ENCODE measurements at regions not wholly inside any gene's neighbourhood (a gene's known extent, or its start where the extent isn't known, plus 50 kb on each side); places are given as distances from the start of the nearest gene placed in this dataset.

DNA sequence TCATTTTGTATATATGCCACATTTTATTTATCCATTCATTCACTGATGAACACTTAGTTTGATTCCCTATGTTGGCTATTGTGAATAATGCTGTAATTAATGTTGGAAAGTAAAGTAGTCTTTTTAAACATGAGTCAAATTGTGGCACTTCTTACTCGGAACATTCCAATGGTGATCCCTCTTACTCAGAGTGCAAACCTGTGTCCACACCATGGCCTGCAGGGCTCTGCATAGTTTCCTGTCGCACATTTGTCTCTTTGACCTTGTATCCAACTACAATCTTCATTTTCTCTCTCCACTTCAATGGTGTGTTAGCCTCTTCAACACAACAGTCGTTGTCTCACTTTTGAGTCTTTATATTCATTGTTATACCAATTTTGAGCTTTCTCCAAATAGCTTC lies 98.1 kb upstream of the PAPPA start:
- H3K27ac ChIP-seq, result no peak overlapping the region
- H3K4me3 ChIP-seq, result no peak overlapping the region

- no peak overlapping the region for H3K4me3 ChIP-seq
- H3K27ac ChIP-seq, result no peak overlapping the region
Observed at GRCh38 chr9:116057371-116057770, 96.2 kb upstream of the PAPPA start.

DNA sequence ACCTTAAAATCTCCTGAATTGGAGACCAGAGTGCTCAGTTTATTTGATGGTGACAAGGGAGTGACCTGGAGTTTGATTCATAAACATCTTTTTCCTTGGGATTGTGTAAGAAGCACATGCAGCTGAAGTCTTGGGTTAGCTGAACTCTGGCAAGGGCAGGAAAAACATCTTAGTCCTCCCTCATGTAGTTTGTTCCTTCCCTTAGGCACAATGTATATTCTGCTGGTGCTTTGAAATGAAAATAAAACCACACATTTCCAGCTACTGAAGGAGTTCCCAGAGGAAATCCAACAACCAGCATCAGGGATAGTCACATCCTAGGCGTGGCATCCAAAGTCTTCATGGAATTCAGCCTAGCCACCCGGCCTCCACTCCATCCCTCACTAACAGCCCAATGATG lies 95.2 kb upstream of the PAPPA start:
- Histone ChIP-seq H3K4me3 (no peak overlapping the region), H3K27ac (no peak overlapping the region)

GRCh38 chr9:116059466-116059865 lies 94.1 kb upstream of the PAPPA start:
- H3K4me3 ChIP-seq, result no peak overlapping the region

GRCh38 chr9:116060631-116061030 lies 93.0 kb upstream of the PAPPA start:
- Histone ChIP-seq H3K4me3 (no peak overlapping the region), H3K27ac (no peak overlapping the region)

More at GRCh38 chr9:116059466-116059865, 94.1 kb upstream of the PAPPA start:
- H3K27ac ChIP-seq, result no peak overlapping the region

- Histone ChIP-seq H3K27ac (no peak overlapping the region), H3K4me3 (no peak overlapping the region)
Observed at GRCh38 chr9:116061546-116062205, 91.9 kb upstream of the PAPPA start.

- Histone ChIP-seq H3K27ac (no peak overlapping the region), H3K4me3 (no peak overlapping the region)
Observed at GRCh38 chr9:116062206-116062550, 91.4 kb upstream of the PAPPA start.

GRCh38 chr9:116064970-116065369 lies 88.6 kb upstream of the PAPPA start:
- H3K27ac ChIP-seq, result no peak overlapping the region
- H3K4me3 ChIP-seq, result no peak overlapping the region

DNA sequence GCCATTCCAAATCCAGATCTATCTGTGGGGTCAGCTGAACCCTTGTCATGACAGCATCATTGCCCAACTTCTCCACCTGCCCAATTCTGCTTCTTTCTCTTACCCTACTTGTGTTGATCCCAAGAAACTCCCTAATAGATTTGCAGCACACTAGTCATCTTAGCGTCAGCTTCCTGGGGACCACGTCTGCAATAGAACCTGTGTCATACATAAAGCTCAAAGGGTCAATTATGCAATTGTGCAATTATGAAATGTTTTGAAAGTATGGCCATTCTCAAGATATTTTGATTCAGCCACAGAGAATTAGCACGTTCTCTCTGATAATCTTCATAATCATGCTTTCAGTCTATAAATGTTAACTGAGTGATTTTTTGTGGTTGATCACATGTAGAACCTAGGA lies 87.4 kb upstream of the PAPPA start:
- no peak overlapping the region for H3K4me3 ChIP-seq
- no peak overlapping the region for H3K27ac ChIP-seq

DNA sequence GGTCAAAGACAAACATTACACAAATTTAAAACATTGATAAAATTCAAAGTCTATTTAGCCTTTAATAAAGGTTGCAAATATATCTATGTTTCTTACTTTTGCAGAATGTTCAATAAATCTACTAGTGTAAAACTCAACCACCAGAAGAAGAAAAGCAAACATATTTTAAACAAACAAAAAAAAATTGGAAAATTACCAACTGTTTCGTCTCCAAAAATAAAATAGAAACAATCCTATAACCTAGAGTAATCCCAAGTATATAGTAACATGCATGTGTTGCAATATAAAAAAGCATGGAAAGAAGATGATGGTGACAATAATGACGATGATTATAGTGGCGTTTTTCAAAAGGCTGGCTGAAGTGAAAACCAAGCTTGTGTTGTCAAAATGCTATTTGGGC lies 86.0 kb upstream of the PAPPA start:
- Histone ChIP-seq H3K4me3 (no peak overlapping the region), H3K27ac (no peak overlapping the region)

DNA sequence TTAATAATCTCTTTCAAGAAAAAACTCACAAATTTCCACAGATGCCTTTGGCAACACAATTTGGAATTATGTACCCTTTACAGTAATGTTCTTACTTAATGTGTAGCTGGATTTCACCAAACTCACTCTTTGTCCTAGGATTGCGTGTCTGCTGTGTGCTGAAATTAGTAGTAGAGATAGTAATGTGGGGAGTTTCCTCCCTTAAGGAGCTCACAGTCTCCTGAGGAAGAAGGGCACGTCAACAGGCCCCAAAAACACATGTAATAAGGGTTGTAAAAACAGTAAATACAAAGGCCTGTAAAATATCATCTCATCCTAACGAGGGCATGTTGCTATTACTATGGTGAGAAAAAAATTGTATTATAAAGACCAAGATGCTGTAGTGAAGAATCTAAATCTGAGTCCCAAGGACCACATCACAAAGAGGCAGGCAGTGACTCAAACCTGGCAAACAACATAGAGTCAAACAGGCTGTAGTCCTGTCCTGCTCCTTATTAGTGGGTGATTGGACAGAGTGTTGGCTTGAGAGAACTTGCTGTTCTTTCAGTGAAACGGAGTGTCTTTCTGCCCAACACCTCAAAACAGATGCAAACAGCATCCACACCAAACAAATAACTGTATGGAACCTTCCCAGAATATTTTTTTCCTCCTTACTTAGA lies 83.2 kb upstream of the PAPPA start:
- Histone ChIP-seq H3K4me3 (no peak overlapping the region), H3K27ac (peak overlapping the region in 1 of 21 experiments; percentile 20)

DNA sequence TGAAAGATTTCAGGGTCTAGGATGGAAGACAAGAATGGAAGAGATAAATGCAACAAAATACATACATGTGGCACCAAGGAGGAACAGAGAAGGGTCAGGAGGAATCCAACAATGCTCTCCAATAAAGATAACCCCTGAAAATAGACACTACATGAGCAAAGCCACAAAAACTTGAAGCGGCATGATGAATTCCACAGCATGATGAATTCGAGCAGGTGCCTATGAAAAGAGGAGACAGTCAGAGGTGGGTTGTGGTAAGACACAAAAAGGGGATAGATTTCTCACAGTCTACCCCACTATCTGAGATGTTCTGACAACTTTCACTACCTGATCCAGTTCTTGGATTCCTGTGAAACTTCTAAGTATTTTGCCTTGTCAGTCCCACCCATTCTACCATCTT lies 81.5 kb upstream of the PAPPA start:
- H3K4me3 ChIP-seq, result no peak overlapping the region
- no peak overlapping the region for H3K27ac ChIP-seq

GRCh38 chr9:116073826-116074225 lies 79.8 kb upstream of the PAPPA start:
- peak overlapping the region in 1 of 21 experiments; percentile 37 for H3K27ac ChIP-seq
- no peak overlapping the region for H3K4me3 ChIP-seq

DNA sequence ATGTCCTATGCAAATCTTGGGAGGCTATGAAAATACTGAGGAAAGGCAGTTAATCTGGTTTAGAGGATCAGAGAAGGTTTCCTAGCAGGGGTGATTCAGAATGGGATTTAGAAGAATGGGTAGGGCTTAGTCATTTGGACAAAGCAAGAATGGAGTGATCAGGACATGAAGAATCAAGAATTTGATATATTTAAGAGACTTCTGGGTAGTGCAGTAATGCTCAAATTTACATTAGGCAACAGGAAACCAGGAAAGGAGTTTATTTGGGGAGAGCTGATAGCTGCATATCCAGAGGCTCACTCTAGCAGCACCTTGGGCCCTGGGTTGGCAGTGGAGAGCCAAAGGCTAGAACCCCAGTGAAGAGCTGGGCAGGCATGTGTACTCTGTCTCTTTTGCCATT lies 78.9 kb upstream of the PAPPA start:
- H3K27ac ChIP-seq, result peak overlapping the region in 1 of 21 experiments; percentile 37

GRCh38 chr9:116075191-116075590 lies 78.4 kb upstream of the PAPPA start:
- no peak overlapping the region for H3K4me3 ChIP-seq
- H3K27ac ChIP-seq, result no peak overlapping the region

More for the DNA sequence above, 78.9 kb upstream of the PAPPA start:
- H3K4me3 ChIP-seq, result no peak overlapping the region

GRCh38 chr9:116078640-116079039 lies 75.0 kb upstream of the PAPPA start:
- Histone ChIP-seq H3K27ac (peak overlapping the region in 1 of 21 experiments; percentile 33), H3K4me3 (no peak overlapping the region)

DNA sequence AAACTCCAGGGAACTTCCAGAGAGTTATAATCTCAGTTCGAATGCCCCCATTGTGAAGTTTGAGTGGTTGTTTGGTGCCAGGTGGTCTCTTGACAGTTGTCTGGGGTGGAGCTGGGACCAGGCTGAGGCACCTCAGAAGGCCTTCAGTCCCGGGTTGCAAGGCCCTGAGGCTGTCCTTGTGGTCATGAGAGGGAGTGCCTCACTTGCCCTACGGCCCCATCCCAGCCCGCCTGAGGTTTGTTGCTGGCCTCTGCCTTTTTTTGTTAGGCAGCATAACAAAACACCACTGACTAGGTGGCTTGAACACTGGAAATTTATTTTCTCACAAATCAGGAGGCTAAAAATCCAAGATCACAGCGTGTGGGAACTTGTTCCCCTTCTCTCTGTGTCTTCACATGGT lies 73.0 kb upstream of the PAPPA start:
- H3K27ac ChIP-seq, result no peak overlapping the region
- H3K4me3 ChIP-seq, result no peak overlapping the region

DNA sequence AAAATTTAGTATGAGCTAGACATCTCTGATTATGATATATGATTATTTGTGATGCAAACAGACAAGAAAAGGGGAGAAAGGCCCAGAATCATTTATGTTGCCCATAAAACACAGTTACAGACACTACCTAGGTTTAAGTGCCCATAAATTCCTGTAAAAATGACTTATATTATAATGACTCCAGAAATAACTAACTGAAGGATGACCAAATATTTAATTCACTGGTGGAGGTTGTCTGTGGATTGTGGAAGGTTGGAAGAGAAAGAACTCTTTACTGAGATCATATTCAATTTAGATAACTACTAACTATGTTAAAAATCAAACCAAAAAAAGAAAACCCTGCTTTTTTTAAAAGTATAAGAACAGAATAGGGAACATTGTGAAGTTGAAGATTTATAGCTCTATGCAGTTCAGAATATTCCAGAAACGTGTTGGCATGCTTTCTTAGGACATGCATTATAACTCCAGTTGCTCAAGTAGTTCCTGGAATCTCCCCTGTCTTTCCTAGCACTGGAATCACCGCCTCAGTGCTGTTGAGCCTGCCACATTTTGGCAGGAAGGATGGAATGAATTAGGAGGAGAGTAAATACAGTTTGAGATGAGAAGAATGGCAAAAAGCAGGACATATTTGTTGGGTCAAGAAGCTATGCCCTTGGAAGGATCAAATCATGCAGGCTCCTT lies 72.0 kb upstream of the PAPPA start:
- H3K4me3 ChIP-seq, result no peak overlapping the region
- peak overlapping the region in 2 of 21 experiments; percentile 7 to 49 for H3K27ac ChIP-seq

GRCh38 chr9:116083837-116084236 lies 69.8 kb upstream of the PAPPA start:
- H3K4me3 ChIP-seq, result no peak overlapping the region
- no peak overlapping the region for H3K27ac ChIP-seq

GRCh38 chr9:116084497-116084896 lies 69.1 kb upstream of the PAPPA start:
- Histone ChIP-seq H3K4me3 (no peak overlapping the region), H3K27ac (no peak overlapping the region)

GRCh38 chr9:116087246-116087645 lies 66.3 kb upstream of the PAPPA start:
- no peak overlapping the region for H3K27ac ChIP-seq
- no peak overlapping the region for H3K4me3 ChIP-seq
